ENCODE measurements at regions not wholly inside any gene's neighbourhood (a gene's known extent, or its start where the extent isn't known, plus 50 kb on each side); places are given as distances from the start of the nearest gene placed in this dataset.
"Not testable (repeated sequence)": the region's sequence is repeated elsewhere in the genome, so short reads cannot be mapped to it uniquely, and the experiment has no call there.

DNA sequence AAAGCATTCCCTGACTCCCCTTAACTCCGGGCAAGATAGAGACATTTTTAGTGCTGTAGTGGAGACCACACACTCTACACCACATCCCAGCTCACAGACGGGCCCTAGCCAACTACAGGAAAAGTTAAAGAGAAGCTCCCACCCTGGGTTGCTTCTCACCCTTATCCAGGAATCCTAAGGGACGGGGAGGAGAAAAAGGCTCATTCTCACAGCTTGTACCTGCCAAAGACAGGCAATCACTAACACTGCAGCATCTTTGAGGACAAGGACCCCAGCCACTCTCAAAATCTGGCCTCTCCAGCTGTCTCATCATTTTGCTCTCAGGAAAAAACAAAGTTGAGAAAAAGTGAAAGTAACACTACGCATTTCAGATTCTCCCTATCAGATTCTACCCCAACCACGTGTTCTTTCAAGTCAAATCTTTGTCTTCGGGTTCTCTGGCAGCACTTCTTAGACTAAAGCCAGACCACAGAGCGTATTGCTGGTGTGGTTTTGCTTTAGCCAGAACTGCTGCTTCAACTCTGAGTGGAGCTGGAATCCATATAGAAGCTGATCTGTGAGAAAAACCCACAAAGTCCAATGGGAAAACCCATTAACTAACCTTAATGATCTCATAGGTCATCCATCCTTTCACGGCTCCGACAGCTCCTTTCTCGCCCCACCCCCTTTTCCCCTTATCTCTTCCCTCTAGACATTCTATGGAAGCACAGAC is 605.9 kb upstream of the DIPK2B start:
- DNase-seq (ENCODE audit: low read depth): peak; percentile 83
- peak overlapping the region; percentile 39 for H3K4me3 ChIP-seq (ENCODE audit: low read depth, low read length)

DNA sequence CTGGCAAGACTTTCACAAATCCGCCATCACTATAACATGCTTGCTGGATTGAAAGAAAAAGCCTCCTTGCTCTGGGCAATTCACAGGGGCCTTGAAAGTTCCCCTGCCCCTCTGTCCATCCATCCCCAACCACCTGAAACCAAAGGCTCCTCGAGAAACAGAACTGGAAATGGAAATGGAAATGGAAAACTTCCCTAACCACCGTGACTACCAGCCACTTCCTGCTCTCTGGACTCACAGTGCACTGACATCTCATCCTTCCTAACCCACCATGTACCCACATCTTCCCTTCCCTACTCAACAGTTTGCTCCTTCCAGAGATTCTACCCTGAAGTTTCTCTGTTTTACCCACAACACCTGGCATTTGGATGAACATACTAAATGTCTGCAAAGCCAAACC is 603.6 kb upstream of the DIPK2B start:
- DNase-seq (ENCODE audit: low read depth): no peak
- H3K4me3 ChIP-seq (ENCODE audit: low read depth, low read length): no peak overlapping the region

DNA sequence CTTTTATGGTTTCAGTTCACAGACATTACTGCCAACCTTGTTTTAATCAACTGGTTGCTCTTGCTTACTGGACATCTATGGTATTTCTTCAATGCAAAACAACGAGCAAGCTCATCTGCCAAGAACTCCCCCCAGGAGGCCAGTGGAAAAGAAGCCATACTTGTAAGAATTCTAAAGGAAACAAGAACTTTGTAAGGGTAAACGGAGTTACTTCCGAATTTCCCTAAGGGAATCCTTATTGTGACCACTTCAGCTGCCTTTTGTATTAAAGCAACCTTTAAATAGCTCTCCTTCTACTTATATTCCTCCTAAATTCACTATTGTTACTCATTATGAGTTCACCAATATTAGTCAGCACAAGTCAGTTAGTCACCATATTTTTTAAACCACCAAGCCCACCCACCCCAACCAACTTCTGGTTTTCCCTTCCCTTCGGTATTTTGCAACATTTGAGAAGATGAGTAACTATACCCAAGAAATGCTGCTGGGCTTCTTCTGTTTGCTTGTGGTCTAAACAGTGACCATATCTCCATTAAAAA is 602.8 kb upstream of the DIPK2B start:
- peak; percentile 86 for DNase-seq (ENCODE audit: low read depth)
- peak overlapping the region; percentile 15 for H3K4me3 ChIP-seq (ENCODE audit: low read depth, low read length)

DNA sequence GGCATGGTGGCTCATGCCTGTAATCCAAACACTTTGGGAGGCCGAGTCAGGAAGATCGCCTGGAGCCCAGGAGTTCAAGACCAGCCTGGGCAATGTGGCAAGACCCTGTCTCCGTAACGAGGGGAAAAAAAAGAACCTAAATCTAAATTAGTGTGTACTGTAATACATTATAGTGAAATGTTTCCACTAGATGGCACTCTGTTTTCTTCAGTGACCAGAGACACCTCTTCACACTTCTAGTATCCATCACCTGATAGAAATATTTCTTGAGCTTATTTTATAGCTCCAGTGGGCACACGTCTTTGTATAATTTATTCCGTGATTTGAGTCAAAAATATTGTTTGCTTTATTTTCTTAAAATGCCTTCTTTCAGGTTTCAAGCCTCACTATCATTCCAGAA is 600.9 kb upstream of the DIPK2B start:
- no peak overlapping the region for H3K4me3 ChIP-seq (ENCODE audit: low read depth, low read length)
- no peak for DNase-seq (ENCODE audit: low read depth)

DNA sequence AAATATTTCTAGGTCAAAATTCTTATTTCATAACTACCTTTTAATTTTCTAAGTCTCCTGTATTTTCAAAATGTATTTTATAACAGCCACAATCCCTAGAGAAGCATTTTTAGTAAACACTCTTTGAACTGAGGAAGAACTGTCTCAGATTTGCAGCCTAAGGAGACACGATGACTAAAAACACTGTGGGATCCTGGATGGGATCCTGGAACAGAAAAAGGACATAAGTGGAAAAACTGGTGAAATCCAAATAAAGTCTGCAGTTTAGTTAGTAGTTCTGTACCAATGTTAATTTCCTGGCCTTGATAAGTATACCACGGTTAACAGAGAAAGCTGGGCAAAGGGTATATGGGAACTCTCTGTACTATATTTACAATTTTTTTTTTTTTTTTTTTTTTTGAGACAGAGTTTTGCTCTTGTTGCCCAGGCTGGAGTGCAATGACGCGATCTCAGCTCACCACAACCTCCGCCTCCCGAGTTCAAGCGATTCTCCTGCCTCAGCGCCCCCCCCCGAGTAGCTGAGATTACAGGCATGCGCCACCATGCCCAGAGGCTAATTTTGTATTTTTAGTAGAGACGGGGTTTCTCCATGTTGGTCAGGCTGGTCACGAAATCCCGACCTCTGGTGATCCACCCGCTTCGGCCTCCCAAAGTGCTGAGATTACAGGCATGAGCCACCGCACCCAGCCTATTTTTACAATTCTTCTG is 600.2 kb upstream of the DIPK2B start:
- not testable (repeated sequence) for DNase-seq (ENCODE audit: low read depth); H3K4me3 ChIP-seq (ENCODE audit: low read depth, low read length)

DNA sequence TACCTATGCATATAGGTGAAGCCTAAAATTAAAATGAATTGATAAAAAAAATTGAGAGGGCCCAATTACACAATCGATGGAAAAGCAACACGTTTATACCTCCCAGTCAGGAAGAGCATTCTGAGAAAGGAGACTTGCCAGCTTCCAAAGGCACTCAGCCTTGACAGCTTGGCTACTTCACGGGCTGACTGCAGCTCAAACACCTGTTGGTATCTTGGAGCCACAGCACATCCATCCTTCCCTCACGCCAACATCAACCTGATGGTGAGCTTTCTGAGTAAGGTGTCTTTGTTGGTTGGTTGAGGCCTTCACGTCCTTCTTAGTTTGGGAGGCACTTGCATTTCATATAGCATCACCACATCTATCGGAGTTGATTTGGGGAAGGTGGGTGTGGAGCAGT is 598.9 kb upstream of the DIPK2B start:
- no peak for DNase-seq (ENCODE audit: low read depth)
- no peak overlapping the region for H3K4me3 ChIP-seq (ENCODE audit: low read depth, low read length)

DNA sequence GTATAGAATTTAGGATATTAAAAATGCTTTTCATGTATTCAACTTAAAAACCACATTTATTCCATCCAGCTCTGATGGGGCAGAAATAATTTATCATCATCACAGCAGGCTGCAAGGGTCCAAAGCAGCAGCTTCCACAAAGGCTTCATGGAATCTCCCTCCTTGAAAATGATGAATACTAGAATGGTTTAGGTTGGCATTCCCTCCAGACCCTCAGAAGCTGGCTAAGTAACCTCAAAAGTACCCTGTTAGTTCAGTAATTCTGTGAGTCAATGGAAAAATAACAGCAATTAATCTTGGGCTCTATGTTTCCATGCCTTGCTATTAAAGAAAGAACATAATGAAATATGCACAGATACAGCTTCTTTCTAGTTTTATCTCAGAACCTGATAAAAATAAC is 594.9 kb upstream of the DIPK2B start:
- DNase-seq (ENCODE audit: low read depth): no peak
- H3K4me3 ChIP-seq (ENCODE audit: low read depth, low read length): no peak overlapping the region

DNA sequence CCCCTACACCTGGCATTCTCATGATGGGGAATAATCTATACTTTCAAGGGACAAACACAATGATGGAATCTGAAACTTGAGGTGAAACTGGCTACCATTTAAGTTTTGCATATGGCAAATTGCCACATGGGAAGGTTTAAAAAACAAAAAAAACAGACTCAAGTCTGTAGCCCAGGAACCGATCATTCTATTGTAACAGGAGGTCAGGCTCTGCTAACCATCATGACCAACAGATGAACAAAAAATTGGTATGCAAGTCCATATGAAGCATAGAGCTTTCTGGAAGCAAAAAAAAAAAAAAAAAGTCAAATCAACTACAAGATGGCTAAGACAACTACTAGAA is 594.3 kb upstream of the DIPK2B start:
- no peak for DNase-seq (ENCODE audit: low read depth)
- no peak overlapping the region for H3K4me3 ChIP-seq (ENCODE audit: low read depth, low read length)

DNA sequence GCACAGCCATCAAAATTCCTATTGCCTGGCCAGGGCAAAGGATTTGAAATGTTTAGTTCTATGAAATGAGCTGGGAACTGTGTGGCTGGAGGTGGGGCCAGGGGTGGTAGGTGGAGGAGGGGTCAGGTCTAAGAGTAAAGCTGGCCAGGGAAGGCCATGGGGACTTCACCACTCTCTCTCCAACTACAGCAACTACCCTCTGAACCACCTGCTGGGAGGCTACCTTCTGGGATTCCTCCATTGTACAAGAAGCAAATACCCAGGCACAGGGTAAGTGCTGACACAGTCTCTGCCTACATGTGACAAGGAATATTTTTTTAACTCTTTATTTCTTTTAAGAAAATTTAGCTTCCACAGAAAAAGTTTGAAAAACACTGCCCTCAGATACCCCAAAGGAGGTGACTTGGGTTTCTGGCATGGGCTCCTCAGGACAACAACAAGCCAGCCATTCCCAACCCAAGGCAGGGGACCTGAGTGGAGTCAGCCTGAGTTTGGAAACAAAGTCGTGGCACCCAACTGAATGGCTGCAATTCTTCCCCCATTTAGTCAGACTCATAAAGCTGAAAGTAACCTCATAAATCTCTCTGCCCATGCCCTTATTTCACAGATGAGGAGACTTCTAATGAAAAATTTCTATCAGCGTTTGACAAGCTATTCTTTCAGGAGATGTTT is 593.8 kb upstream of the DIPK2B start:
- DNase-seq (ENCODE audit: low read depth): no peak
- no peak overlapping the region for H3K4me3 ChIP-seq (ENCODE audit: low read depth, low read length)

DNA sequence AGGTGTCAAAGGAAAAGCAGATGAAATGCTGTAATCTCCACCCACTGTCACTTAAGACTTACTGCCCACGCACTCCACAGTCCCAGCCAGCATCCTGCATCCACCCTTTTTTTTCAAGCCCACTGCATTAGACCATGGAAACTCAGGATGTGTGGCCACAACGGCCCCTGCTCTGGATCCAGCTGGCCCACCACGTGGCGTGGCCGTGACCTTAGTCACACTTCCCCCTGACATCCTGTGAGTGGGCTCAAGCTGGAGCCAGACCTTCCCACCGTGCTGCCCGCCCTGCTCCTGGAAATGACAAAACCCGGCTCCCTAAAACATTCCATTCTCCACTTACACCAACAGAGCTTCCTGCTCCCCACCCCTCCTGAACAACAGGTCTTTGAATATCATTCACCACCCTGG is 588.3 kb upstream of the DIPK2B start:
- H3K4me3 ChIP-seq (ENCODE audit: low read depth, low read length): no peak overlapping the region

DNA sequence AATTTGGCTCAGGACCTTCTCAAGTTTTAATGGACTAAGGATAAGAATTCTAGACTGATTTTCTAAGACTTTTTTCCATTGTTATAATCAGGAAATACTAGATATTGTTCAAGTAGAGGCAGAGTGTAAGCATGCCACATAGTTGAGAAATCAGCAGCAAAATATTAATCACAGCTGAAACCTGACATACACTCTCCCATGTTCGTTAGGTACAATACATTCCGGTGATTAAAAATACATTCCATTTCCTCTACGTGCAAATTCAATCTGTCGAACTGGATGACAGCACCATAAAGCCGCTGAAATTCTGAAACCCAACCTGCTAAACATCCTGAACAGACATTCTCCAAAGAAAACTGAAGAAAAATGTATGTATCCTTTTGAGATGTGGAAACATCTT is 587.6 kb upstream of the DIPK2B start:
- DNase-seq (ENCODE audit: low read depth): no peak
- no peak overlapping the region for H3K4me3 ChIP-seq (ENCODE audit: low read depth, low read length)

More for the DNA sequence above, 588.3 kb upstream of the DIPK2B start:
- no peak for DNase-seq (ENCODE audit: low read depth)

DNA sequence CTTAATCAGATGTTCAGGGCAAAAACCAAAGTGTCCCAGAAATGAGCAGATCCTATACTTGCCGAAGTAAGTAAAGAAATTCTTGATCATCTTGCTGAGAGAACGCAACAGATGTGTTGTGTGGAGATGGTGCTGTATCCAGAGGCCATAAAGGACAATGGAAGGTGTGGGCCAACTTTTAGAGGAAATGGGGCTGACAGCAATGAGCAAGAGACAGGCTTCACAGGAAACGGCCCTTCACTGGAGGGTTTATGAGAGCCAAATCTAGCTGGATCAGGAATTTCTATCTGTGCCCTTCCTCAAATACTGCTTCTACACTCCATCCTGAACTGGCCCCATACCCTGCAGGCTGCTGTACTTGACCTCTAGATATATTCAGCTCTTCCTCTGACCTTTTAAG is 583.9 kb upstream of the DIPK2B start:
- no peak overlapping the region for H3K4me3 ChIP-seq (ENCODE audit: low read depth, low read length)
- DNase-seq (ENCODE audit: low read depth): no peak

DNA sequence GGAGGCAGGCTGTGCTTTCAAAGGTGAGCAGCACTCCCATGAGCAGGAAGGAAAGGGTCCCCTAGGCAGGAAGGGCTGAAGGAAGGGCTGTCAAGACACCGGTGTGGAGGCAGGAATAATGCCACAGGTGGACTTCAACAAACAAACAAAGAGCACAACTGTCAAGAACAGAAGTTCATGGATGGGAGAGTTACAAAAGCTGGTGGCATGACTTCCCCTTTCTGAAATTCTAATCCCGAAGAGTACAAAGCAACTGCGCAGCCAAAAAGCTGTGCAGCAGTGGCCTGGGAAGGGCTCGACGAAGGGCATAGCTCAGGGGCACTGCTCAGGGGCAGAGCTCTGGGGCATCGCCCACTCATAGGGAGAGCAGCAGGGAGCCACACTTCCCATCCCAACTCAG is 582.3 kb upstream of the DIPK2B start:
- no peak overlapping the region for H3K4me3 ChIP-seq (ENCODE audit: low read depth, low read length)
- no peak for DNase-seq (ENCODE audit: low read depth)

DNA sequence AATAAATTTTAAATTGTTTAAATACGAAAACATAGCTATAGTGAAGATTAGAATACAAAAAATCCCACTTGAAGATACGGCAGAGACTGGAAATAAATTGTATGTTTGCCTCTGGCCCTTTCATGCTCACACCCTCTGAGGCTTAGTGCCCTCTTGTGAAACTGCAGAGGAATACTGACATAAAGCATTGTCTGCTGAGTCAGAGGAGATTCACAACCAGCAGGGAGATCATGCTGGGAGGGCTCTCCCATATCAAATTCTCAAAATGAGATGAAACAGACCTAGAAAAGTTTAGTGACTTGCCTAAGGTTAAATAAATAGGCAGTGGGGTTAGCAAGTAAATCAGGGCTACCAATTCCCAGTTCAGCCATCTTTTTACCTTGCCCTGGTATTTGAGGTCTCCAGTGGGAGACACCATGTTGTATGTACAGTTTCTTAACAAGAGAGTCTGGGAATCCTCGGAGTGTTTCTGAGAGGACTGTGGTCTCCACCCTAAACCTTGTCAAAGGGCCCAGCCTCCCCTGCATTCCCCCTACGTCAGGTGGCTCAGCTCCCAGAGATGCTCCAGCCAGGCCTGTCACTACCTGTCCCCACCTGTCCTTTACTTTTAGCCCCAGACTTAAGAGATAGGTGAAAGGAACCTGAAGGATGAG is 581.4 kb upstream of the DIPK2B start:
- no peak overlapping the region for H3K4me3 ChIP-seq (ENCODE audit: low read depth, low read length)
- DNase-seq (ENCODE audit: low read depth): no peak

DNA sequence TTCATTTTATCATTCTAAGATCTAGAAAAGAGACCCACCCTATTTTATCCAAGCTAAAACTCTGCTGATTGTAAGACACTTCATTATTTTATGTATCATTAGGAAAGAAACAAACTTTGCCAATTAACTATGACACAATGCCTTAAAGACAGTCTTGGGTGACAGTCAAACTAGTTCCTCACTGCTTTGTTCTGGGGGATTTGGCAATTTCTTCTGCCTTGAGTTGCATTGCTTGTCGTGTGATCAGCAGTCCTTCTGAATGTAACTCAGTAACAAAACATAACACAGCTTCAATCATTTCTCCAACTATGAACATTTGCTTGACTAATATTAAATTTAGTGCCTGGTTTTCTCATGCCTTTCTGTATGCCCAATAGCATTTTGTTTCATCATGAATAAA is 577.9 kb upstream of the DIPK2B start:
- no peak for DNase-seq (ENCODE audit: low read depth)
- H3K4me3 ChIP-seq (ENCODE audit: low read depth, low read length): no peak overlapping the region

DNA sequence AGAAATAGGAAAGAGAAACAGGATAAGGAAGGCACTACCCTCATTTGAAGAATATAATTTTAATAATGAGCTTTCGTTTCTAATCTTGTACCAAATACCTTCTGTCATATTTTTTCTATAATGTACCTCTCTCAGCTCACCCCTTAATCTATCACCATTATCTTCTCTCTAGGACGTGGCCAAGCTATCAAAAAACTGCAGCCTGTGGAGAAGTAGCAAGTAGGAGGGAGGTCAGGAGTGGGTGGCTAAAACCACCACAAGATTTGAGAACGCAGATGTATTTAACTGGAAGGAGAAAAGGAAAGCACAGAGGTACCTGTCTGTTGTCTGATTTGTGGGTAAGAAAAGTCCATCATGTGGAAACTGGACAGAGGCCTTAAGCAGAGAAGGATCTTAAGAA is 576.7 kb upstream of the DIPK2B start:
- H3K4me3 ChIP-seq (ENCODE audit: low read depth, low read length): no peak overlapping the region
- no peak for DNase-seq (ENCODE audit: low read depth)

DNA sequence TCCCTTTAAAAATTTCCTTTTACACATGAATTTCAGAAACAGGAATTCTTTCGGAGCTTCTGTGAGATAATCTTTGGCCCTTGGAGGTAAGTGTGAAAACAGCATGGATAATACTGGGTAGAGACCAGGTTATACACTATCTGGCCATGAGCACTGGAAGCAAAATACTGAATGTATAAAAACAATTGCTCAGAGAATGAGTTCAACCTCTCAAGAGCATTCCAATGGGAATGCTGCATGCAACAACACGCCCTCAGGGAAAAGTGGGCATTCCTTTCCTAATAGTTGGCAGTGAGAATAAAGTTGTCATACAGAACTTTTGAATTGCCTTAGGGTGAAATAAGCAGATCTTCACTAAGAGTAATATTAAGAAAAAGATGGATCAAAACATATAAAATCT is 574.8 kb upstream of the DIPK2B start:
- H3K4me3 ChIP-seq (ENCODE audit: low read depth, low read length): peak overlapping the region; percentile 7
- peak; percentile 53 for DNase-seq (ENCODE audit: low read depth)

DNA sequence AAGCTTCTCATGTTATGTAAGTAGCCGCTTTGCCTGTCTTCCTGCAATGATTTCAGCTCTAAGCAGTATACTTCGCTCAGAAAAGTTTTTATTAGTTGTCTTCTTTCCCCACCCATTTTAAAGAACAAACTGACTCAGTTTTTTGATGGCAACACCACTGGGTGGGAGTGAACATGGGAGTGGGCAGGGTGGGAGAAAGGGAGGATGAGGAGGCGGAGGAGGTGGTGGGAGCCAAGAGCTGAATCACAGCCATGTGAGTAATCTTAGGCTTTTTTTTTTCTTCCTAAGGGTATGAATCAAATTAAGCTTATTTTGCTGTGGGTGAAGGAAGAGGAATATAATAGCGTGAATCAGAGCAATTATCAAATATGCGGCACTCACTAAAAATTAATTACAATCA is 574.3 kb upstream of the DIPK2B start:
- peak; percentile 82 for DNase-seq (ENCODE audit: low read depth)
- peak overlapping the region; percentile 7 for H3K4me3 ChIP-seq (ENCODE audit: low read depth, low read length)

DNA sequence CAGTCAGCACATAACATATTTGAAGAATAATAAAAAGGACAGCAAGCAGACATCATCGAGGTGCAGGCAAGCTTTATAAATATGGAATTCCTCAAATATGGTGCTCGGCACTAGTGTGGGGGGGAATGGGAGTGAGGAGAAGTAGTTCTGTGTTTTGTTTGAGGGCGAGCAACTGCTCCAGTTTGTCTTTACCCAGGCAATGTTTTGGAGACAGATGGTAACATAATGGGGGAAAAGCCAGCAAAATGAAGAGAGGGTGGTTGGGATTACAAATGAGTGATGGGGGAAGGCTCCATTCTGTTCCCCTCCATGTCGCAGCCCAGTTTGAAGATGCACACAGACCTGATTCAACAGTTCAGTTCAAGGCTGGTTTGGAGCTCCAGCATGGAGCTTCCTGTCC is 572.9 kb upstream of the DIPK2B start:
- no peak for DNase-seq (ENCODE audit: low read depth)
- no peak overlapping the region for H3K4me3 ChIP-seq (ENCODE audit: low read depth, low read length)
